GM12874 (cell line): ENCODE measurements at regions not wholly inside any gene's neighbourhood (a gene's known extent, or its start where the extent isn't known, plus 50 kb on each side); places are given as distances from the start of the nearest gene placed in this dataset.

Experiments
- CTCF ChIP-seq: IDR thresholded peaks from 2 replicates; pipeline ENCODE4 v1.5.1; 2011; ENCODE audit warnings: low read depth, mild to moderate bottlenecking, control low read depth, low read length, moderate library complexity; ENCODE audit not compliant: insufficient read depth

DNA sequence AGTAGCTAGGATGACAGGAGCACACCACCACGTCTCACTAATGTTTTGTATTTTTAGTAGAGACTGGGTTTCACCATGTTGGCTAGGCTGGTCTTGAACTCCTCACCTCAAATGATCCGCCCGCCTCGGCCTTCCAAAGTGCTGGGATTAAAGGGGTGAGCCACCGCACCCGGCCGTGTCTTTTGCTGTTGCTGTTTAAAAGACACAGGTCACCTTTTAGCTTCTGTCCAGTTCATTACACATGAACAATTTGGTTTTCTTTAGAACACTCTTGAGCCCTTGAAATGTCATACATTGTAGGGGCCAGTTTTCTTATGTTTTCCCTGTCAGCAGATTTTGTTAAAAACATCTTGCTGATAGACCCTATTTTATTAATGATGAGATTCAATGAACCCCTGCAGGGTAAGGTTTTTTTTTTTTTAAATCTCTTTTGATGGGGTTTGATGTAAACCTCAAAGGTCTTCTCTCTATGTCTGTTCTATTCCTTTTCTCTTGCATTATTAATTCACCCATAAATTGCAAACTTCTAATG is 61.0 kb upstream of the AGPS start:
- no peak for TF ChIP-seq CTCF

DNA sequence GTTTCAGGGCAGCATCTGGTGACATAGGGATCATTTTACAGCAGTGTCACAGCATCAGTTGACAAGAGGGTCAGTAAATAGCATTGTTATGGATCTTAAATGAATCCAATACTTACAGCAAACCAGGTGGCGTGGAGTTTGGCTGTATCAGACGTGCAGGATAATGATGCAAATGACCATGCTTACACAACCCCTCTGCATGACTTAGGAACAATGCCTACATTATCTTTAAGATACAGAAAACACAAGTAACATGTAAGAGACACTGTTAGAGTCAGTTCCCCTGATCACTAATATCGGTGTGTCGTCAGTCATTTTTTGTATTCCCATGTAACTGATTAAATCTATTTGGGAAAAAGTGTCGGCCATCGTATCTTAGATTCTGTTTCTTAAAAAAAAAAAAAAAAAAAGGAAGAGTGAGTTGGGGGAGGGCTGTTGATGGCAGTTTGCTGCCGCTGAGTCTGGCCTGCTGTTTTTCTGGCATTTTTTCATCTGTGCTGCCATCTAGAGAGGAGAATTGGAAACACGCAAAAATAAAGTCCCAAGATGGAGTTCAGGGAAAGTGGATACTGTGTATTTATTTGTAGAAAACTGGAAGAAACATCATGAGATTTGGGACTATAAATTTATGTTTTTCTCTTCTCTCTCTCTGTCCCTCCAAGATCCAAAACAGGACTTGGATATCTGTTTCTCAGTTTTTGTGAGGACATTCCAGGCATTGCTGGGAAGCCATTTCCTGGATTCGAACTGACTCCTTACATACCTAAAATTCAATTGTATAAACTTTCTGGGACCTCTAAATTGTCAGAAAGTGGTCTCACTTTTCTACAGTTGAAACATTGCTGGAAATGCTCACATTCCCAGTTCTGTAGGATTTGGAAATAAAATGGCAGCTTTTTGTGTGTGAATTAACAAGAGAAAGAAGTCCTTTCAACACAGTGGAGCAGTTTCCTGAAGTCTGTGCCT is 60.3 kb upstream of the AGPS start:
- peak; percentile 48 for TF ChIP-seq CTCF

DNA sequence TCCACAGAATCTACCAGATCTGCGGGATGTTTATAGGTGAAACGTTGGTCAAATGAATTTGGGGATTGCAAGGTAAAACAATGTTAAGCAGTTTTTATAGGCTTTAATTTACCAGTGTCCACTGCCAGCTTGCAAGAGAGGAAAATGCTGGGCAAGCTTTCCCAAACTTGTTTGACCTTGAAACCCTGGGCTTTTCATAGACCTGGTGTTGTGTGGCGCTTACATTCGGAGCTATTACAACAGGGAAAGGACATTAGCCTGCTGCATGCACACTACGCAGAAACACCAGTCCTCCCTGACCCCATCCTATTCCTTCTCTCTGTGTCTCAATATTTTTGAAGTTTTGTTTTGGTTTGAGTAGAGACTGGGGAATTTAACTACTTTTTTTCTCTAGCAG is 59.6 kb upstream of the AGPS start:
- TF ChIP-seq CTCF, result no peak

DNA sequence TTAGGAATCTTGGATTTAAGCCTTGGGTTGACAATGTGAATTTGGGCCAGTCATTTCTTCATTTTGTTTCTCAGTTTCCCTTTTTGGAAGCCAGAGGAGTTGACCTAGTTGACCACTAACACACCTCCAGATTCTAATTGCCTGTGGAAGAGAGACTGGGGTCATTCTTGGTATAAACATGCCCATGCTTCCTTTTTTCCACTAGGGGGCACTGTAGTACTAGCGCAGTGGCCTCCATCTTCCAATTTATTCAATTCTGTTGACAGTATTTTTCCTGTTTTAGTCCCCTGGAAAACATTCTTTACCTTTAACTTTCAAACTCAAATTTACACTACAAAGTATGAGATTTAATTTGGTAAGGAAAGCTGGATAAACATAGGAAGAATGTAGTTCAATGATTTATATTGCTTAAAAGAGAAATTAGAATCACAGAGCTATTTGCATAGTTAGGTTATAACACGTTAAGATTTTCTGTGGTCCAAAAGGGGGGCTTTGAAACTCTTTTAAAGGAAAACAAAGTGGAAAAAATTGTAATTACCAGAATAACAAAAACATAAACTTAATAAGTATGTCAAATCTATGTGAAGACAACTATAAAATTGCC is 57.5 kb upstream of the AGPS start:
- TF ChIP-seq CTCF, result peak; percentile 74

DNA sequence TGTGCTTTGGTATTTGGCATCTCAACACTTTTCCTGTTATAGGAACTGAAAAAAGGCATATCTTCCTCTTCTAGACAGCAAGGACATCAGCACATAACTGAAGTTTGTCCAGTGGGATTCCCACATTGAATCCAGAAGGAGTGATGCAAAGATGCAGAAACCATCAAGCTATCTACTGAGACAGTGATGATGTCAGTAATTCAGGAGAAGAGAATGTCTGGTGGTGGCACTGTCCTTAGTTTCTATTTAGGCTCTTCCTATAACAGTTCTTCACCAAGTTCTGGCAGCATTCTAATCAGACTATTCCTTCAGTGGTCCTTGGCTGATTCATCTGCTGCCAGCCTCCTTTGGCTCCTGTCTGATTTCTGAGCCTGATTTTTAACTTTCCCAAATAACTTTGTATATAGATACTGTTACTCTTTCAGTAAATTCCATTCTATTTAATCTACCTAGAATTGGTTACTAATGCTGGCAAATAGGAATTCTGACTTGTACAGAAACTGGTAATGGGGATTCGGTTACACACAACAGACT is 56.6 kb upstream of the AGPS start:
- TF ChIP-seq CTCF, result no peak

GRCh38 chr2:177338177-177338721 is 54.3 kb upstream of the AGPS start:
- no peak for TF ChIP-seq CTCF

- TF ChIP-seq CTCF, result no peak
Observed at GRCh38 chr2:177340158-177340557, 52.4 kb upstream of the AGPS start.
